ENCODE measurements at regions not wholly inside any gene's neighbourhood (a gene's known extent, or its start where the extent isn't known, plus 50 kb on each side); places are given as distances from the start of the nearest gene placed in this dataset.

DNA sequence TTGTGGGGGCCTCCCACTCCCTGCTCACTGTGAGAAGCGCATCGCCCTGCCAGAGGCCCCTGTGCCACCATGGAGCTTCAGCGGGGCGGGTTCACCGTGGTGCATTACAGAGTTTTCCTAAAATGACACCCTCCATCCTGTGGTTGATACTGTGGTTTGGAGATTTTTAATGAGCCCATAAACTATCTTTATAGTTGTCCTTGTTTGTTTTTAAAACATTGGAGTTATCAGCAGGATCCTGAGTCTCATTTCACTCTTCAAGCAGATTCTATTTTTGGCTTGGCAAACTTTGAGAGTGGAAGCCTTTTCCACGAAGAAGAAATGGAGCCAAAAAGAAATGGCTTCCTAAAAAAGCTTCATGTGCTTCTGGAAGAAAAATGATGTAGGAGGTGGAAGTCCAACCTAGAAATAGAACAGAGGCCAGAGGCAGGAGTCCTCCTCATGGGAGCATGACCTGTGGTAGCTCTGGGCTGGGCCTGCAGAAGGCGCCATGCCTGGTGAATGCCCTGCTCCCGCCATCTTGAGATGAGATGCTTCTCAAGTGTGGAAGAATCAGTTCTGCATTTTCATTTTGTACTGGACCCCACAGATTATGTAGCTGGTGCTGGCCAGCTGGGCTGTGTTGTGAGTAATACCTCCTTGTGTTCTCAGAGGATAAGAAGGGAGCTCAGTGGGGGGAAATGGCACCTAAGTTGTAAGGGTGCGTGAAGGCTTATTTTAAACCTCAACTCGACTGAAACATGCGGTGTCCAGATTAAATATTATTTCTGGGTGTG lies 79.0 kb upstream of the RAI14 start:
- Histone ChIP-seq H3K27ac (ENCODE audit: low read depth) (no peak overlapping the region), H3K4me1 (ENCODE audit: insufficient read depth) (no peaks in the 10 kb centered on the region), H2AFZ (no peak overlapping the region), H3K4me3 (no peak overlapping the region), H3F3A (replicated peaks; ENCODE audit: low read depth) (no peaks in the 10 kb centered on the region), H4K20me1 (replicated peaks; ENCODE audit: insufficient read depth) (no peaks in the 10 kb centered on the region), H3K79me2 (replicated peaks; ENCODE audit: insufficient read depth) (no peaks in the 10 kb centered on the region), H3K36me3 (ENCODE audit: insufficient read depth) (no peaks in the 10 kb centered on the region), H3K4me2 (no peak overlapping the region), H3K9me2 (ENCODE audit: insufficient read depth) (0 out of 2 replicates have a peak, but pooled peaks cover 7% of the 10 kb centered on the region), H3K27me3 (ENCODE audit: insufficient read depth) (no peaks in the 10 kb centered on the region)
- ATAC-seq (no peak), DNase-seq (ENCODE audit: low spot score) (no peak)
- Mint-ChIP-seq H3K27me3 (ENCODE audit: insufficient read depth, low read depth, poor library complexity) (peaks cover 2% of the 10 kb centered on the region), H3K36me3 (ENCODE audit: low read depth) (no peaks in the 10 kb centered on the region), H3K4me3 (no peak overlapping the region), H3K27ac (no peak overlapping the region), H3K4me1 (no peaks in the 10 kb centered on the region), H3K9me3 (no peaks in the 10 kb centered on the region)
- TF ChIP-seq POLR2AphosphoS5 (IDR thresholded peaks at IDR 0.05; ENCODE audit: low read depth) (no peak), ZNF331 (CRISPR knock-in tag; IDR thresholded peaks at IDR 0.05; ENCODE audit: low read depth) (no peak), CTCF (conservative IDR thresholded peaks at IDR 0.05; ENCODE audit: low read depth in 2 of 2) (no peak; a peak in 1 of 4 replicates), EZH2 (IDR thresholded peaks at IDR 0.05; ENCODE audit: low read depth, unreplicated experiment) (no peak), CREB1 (CRISPR knock-in tag; IDR thresholded peaks at IDR 0.05; ENCODE audit: low read depth) (no peak), EZH2phosphoT487 (IDR thresholded peaks at IDR 0.05; ENCODE audit: unreplicated experiment) (no peak), STAT1 (IDR thresholded peaks at IDR 0.05; ENCODE audit: unreplicated experiment) (no peak), NANOG (IDR thresholded peaks at IDR 0.05; ENCODE audit: borderline replicate concordance) (no peak), ZNF114 (CRISPR knock-in tag; IDR thresholded peaks at IDR 0.05) (no peak), ZNF462 (CRISPR knock-in tag; IDR thresholded peaks at IDR 0.05) (no peak)
- TF ChIP-seq, protein P1, sequence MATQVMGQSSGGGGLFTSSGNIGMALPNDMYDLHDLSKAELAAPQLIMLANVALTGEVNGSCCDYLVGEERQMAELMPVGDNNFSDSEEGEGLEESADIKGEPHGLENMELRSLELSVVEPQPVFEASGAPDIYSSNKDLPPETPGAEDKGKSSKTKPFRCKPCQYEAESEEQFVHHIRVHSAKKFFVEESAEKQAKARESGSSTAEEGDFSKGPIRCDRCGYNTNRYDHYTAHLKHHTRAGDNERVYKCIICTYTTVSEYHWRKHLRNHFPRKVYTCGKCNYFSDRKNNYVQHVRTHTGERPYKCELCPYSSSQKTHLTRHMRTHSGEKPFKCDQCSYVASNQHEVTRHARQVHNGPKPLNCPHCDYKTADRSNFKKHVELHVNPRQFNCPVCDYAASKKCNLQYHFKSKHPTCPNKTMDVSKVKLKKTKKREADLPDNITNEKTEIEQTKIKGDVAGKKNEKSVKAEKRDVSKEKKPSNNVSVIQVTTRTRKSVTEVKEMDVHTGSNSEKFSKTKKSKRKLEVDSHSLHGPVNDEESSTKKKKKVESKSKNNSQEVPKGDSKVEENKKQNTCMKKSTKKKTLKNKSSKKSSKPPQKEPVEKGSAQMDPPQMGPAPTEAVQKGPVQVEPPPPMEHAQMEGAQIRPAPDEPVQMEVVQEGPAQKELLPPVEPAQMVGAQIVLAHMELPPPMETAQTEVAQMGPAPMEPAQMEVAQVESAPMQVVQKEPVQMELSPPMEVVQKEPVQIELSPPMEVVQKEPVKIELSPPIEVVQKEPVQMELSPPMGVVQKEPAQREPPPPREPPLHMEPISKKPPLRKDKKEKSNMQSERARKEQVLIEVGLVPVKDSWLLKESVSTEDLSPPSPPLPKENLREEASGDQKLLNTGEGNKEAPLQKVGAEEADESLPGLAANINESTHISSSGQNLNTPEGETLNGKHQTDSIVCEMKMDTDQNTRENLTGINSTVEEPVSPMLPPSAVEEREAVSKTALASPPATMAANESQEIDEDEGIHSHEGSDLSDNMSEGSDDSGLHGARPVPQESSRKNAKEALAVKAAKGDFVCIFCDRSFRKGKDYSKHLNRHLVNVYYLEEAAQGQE (IDR thresholded peaks at IDR 0.05; ENCODE audit: unreplicated experiment) = no peak

All from GM23338 (cell line).